NCI-H524 (cell line): ENCODE measurements at regions not wholly inside any gene's neighbourhood (a gene's known extent, or its start where the extent isn't known, plus 50 kb on each side); places are given as distances from the start of the nearest gene placed in this dataset.
A peak's percentile ranks its signal among the peaks of the same experiment; 100 is the strongest.
"Not testable (repeated sequence)": the region's sequence is repeated elsewhere in the genome, so short reads cannot be mapped to it uniquely, and the experiment has no call there.

ENCODE experiments used
- DNase-seq, 2 experiments: peaks; one replicate each; lab custom pipeline; 2025; lab: John Stamatoyannopoulos, UW

DNA sequence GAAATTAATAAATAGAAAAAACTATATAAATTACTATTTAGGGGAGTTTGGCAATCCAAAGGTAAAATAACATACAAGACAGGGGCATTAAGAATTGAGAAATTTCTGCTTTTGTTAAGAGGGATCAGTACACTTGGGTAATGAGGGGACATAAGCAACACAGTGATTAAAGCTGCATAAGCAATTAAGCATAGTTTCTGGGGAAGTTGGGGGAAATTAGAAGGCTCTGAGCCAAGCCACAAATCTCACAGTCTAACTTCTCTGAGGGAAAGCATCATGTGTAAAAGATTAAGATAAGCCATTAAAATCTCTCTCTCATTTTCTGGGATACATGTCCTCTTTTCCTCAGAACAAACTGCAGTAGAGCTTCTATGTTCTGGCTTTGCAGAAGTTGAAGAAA is 533.9 kb upstream of the LRFN5 start:
- DNase-seq, result no peak

DNA sequence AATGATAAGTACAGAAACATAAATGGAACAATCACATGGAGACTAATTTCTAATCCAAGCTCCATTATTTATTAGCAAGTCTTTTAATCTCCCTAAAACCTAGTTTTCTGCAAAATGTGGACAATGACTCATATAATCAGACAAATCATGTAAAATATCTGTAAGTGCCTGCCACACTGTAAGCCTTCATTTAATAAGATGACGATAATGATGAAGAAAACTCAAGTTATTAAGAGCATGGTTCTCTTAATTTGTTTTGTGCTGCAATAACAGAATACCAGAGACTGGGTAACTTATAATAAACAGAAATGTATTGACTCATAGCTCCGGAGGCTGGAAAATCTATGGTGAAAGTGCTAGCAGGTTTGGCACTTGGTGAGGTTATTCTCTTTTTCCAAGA is 535.3 kb upstream of the LRFN5 start:
- no peak for DNase-seq

DNA sequence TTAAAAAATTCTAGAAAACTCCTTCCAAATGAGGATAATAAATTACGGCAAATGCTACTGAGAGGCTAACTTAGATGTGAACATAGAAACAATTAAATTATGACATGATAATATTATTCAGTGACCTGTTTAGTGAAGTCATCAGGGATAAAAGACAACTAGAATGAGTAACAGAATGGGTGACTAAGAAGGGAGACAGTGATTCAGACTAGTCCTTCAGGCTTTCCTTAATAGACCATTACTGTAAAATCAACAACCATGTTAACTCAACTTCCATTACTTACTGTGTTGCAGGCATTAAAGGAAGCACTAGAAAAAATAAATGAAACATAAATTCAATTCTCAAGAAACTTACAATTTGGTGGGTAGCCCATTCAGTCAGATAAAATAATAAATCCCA is 543.9 kb upstream of the LRFN5 start:
- no peak for DNase-seq

DNA sequence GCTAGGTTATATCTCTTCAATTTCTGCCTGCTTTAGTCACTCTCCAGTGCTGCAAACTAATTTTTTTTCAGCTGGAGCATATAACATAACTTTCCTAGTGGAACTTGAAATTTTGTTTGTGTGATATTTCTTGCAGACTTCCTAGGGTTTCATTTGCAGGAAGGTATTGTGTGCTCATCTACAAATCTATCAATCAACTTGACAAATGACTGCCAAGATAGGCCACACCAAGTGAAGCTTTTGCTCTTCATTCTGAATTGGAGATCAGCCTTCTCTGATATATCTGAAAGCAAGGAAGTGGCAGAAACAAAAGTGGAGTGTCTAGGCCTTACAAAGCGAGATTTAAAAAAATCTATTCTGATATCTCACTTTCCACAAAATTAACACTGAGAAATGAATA is 551.1 kb upstream of the LRFN5 start:
- DNase-seq, result no peak

DNA sequence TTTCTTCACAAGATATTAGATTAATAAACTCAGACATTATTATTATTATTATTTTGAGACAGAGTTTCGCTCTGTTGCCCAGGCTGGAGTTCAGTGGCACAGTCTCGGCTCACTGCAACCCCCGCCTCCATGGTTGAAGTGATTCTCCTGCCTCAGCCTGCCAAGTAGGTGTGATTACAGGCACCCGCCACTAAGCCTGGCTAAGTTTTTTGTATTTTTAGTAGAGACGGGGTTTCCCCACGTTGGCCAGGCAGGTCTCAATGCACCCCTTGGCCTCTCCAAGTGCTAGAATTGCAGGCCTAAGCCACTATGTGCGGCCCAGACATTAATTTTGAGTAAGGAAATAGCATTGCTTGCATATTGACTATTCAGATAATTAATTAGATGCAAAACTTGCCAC is 554.9 kb upstream of the LRFN5 start:
- no peak for DNase-seq

DNA sequence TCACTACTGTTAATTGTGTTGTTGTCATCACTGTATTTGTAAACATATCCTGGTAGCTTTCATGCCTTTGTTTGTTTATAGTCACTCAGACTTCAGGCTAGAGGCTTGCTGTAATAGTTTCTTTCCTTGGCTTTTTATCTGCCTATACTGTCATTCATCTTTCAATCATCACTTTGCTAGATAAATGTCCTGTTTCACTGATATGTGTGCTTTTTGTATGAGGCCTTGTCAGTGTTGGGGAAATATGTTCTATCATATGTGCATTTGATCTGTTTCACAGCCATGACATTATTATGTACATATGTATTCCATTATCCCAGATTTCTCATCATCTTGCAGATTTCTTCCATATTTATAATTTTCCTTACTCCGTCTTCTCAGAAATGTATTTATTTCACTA is 558.9 kb upstream of the LRFN5 start:
- no peak for DNase-seq

DNA sequence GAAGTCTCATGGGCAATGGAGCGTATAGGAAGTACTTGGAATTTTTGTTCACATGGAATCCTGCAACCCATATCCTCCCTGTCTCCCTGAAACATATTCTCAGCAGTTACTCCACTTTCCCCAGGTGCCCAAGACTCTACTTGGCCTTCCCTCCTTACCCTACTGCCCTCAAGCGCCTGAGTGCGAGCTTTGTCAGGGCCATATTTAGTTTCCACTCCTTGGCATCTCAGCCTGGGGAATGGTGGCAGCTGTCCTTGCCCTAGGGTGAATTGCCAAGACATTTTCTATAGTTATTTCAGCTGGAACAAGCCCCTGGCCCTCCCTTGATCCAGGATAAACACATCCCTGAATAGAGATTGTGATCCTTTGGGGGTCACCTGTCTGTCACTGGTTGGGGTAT is 569.3 kb upstream of the LRFN5 start:
- no peak for DNase-seq

DNA sequence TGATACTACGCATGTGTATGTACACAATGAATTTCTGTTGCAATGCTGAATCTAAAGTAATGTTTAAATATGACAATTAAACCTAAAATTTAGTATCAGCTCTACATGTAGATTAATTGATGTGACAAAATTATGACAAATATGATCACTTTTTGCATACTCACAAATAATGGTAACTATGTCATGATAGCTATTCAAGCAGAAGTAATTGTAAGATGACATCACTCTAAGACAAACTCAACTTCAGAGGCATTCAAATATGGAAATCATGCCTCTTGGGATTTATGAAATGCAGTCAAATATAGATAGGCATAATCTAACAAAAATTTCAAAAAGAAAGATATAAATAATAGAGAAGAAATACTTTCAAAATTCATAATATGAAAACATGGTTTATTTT is 571.7 kb upstream of the LRFN5 start:
- no peak for DNase-seq

DNA sequence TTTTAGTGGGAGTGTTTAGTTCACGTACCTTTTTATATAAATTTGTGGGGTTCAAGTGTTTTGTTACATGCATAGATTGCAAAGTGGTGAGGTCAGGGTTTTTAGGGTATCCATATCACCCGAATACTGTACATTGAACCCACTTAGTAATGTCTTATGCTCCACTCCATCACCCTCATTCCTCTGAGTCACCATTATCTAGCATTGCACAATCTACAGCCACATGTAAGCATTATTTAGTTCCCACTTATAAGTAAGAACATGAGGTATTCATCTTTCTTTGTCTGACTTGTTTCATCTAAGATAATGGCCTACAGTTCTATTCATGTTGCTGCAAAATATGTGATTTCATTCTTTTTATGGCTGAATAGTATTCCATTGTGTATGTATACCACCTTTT is 583.7 kb upstream of the LRFN5 start:
- no peak for DNase-seq

DNA sequence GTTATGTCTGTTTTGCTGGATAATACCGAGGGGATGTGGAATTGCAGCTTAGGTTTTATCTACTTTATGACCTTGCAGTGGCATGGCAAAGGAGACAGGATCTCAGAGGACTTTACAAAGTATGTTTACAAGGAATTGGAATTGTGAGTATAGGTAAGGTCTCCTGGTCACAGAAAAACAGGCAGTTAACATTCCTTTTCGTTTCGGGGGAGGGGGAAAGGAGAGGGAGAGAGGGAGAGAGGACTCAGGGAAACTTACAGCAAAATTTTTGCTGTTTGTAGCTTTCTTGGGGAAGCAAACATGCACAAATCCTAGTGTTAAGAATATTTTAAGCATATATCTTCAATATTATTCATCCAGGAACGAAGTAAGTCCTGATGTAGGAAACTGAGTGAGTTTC is 590.5 kb upstream of the LRFN5 start:
- DNase-seq, result no peak

DNA sequence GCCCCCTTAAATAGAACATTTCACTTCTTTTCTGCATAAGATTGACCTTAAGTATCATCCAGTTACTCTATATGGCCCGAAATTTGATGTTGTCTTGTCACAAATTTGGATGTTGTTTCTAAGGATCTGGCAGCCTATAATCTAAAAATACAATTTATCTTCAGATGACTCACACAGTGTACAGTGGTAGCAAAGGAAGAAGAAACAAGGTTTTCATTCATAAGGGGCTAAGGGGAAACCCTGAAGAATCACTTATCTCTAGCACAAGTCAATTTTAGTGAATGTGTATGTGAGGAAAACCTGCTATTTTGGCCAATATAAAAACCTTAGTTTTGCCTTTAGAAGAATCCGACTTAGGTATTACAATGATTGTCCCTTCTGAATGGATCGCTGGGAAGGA is 606.3 kb upstream of the LRFN5 start:
- no peak for DNase-seq

DNA sequence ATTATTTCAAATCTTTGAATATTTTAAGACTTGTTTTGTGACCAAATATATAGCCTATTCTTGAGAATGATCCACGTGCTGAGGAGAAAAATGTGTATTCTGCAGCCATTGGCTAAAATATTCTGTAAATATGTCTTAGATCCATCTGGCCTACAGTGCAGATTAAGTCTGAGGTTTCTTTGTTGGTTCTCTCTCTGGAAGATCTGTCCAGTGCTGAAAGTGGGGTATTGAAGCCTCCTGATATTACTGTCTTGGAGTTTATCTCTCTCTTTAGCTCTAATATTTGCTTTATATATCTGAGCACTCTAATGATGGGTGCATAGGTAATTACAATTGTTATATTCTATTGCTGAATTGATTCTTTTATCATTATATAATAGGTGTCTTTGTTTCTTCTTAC is 617.4 kb upstream of the LRFN5 start:
- no peak for DNase-seq

DNA sequence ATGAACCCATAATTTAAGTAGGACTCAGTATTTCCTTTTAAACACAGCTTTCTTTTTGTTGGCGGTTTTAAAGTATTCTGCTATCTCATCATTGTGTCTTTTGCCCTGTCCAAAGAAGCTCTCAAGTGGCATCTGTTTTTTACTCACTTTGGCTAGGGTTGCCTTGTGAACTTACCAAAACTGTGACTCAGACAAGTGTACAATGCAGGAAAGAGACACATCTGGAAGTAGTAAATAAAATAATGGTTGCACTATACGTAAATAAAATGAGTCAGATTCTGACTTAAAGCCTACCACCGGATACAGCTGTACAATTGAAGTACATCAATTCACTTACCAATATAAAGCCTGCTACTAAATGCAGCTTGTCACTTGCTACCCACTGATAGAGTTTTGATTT is 619.2 kb upstream of the LRFN5 start:
- no peak for DNase-seq

DNA sequence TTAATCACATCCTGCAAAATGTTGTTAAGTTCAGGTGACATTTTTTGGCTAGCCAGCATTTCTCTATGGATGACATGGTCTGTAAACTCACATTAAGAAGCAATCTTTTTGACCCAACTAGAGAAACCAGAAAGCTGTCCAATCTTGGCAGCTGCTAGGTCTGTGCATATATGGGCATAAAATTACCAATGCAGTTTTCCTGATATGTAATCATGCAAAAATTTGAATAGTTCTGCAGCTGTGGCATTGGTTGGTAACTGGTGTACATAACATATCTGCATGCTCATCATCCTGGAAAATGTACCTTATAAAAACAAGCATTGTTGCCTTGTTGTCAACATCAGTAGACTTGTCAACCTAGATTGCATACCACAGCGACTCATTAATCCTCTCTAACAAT is 620.0 kb upstream of the LRFN5 start:
- no peak for DNase-seq

DNA sequence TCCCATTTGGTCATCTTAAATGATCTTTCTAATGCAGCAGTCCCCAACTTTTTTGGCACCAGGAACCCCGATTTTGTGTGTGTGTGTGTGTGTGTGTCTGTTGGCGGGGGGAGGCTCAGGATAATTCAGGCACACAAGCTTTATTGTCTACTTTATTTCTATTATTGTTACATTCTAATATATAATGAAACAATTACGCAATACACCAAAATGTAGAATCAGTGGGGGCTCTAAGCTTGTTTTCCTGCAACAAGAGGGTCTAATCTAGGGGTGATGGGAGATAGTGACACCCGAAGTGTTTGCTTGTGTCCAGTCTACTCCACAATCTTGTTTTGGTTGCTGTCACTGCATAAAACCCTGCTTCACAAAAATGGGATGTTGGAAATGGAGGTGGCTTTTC is 621.1 kb upstream of the LRFN5 start:
- no peak for DNase-seq

DNA sequence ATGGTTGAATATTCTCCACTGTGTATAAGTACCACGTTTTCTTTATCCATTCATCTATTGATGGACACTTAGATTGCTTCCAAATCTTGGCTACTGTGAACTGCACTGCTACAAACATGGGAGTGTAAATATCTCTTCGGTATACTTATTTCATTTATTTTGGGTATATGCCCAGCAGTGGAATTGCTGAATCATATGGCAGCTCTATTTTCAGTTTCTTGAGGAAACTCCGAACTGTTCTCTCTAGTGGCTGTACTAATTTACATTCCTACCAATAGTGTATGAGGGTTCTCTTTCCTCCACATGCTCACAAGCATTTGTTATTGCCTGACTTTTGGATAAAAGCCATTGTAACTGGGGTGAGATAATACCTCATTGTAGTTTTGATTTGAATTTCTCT is 623.1 kb upstream of the LRFN5 start:
- no peak for DNase-seq

DNA sequence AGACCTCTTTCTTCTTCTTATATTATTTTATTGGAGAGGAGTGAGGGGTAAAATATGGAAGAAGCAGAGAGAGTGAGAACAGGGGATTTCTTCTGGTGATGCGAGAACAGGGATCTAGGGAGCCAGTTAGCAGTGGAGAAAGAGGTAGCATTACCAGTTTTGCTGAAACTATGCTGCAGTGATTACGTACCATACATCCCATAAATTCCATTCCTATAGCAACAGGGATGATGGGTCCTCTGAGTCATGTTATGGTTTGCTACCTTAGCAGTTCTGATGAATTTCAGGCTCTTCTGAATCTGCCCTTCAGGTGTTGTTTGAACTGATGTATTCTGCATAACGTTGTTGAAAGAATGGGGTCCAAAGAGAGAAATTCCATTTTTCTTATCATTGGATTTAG is 625.4 kb upstream of the LRFN5 start:
- DNase-seq, result no peak

DNA sequence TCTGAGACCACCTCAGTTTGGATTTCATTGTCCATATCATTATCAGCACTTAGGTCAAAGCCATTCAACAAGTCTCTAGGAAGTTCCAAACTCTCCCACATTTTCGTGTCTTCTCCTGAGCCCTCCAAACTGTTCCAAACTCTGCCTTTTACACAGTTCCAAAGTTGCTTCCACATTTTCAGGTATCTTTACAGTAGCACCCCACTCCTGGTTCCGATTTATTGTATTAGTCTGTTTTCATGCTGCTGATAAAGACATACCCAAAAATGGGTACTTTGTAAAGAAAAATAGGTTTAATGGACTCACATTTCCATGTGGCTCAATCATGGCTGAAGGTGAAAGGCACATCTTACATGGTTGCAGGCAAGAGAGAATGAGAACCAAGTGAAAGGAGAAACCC is 646.4 kb upstream of the LRFN5 start:
- not testable (repeated sequence) for DNase-seq

DNA sequence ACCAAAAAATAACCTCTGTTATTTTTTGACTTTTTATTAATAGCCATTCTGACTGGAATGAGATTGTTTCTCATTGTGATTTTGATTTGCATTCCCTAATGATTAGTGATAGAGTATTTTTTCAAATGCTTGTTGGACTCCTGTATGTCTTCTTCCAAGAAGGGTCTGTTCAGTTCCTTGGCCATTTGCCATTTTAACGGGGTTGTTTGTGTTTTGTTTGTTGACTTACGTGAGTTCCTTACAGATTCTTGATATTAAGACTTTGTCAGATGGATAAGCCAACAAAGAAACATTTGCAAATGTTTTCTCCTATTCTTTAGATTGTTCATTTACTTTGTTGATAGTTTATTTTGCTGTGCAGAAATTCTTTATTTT is 651.6 kb upstream of the LRFN5 start:
- no peak for DNase-seq

DNA sequence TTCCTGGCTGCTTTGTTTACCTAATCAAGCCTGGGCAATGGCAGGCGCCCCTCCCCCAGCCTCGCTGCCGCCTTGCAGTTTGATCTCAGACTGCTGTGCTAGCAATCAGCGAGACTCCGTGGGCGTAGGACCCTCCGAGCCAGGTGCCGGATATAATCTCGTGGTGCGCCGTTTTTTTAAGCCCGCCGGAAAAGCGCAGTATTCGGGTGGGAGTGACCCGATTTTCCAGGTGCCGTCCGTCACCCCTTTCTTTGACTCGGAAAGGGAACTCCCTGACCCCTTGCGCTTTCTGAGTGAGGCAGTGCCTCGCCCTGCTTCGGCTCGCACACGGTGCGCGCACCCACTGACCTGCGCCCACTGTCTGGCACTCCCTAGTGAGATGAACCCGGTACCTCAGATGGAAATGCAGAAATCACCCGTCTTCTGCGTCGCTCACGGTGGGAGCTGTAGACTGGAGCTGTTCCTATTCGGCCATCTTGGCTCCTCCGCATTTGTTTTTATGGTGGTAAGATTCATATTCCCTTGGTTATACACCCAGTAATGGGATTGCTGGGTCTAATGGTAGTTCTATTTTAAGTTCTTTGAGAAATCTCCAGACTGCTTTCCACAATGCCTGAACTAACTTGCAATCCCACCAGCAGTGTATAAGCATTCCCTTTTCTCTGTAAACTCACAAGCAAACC is 652.1 kb upstream of the LRFN5 start:
- DNase-seq, result not testable (repeated sequence)

DNA sequence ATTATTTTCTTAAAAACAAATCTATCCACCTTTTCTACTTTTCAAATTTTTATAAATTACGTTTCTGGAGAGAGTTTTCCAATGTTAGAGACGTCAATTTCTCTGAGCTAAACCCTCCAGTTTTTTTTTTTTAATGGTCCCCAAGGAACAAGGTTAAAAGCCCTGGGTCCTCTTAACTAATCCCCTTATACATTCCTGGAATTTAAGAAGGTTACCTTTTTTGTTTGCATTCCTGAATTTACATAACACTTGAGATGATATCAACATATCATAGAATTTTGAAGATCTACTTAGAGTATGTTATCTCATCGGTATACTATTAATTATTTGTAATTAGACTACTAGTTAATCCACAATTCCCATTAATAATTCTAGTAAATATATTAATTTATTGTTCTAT is 662.2 kb upstream of the LRFN5 start:
- no peak for DNase-seq

DNA sequence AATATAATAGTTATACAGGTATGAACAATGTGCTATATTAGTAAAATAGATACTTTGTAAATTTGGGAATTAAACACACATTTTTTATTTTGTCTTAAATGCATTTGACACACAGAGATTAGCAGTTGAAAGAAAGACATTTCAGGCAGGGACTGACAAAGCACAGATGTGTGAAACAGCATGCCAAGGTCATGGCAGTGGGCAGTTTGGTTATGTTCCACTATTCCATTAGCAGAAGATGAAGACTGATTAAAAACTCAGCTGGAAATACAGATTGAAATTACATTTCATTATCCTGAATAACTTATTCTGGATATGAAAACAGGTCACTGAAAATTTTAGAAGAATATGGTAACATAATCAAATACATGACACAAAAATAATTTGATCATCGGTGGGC is 669.8 kb upstream of the LRFN5 start:
- no peak for DNase-seq

DNA sequence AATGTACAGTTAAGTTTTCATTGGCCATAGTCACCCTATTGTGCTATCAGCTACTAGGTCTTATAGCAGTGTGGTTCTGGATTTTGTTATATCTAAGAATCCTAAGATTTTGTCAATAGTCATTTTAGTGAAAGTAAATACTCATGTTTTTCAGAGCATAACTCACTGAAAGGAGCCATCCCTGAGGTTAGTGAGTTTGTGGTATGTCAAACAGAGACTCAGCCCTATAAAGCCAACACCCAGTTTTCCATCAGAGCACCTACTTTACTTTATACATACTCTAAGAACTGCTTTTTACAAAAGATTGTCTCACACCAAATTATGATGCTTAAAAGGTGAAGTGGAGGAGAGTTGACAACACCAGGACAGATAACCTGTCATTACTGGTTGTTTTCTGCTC is 686.3 kb upstream of the LRFN5 start:
- DNase-seq, result no peak

DNA sequence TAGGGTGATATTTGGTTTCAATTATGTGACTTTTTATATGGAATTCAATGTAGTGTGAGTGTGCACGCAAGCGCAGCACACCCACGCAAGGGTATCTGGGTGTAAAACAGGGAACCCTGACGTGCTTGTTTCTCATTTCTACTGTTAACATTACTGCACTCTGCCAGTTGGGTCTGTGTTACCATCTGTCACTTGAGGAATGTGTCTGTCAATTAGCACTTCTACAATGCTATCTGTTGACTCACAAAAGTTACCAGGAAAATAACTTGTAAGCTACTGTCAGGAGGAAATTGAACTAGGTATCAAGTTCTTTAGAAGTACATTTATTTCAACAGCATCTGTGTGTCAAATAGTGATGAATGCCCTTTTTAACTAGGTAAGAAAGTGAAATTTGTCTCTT is 695.5 kb upstream of the LRFN5 start:
- DNase-seq, result peak in 1 of 2 experiments; percentile 4

DNA sequence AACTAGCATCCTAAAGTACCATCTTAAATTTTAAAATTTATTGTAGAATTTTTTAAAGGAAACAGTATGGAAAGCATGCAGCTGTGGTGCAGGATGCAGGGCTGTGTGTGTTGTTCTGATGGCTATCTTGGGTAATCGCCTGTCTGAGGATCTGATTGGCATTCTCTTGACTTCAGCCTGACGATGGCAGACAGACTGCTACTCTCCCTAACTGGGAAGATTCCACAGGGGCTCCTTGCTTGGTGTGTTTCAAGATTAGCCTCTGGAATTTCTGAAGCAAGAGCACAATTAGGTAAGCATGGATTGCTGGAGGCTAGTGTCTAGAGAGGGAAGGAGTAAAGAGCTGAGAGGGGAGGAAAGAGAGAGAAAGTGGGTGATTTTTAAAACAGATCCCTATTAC is 696.8 kb upstream of the LRFN5 start:
- DNase-seq, result no peak
